ENCODE measurements at regions not wholly inside any gene's neighbourhood (a gene's known extent, or its start where the extent isn't known, plus 50 kb on each side); places are given as distances from the start of the nearest gene placed in this dataset.

DNA sequence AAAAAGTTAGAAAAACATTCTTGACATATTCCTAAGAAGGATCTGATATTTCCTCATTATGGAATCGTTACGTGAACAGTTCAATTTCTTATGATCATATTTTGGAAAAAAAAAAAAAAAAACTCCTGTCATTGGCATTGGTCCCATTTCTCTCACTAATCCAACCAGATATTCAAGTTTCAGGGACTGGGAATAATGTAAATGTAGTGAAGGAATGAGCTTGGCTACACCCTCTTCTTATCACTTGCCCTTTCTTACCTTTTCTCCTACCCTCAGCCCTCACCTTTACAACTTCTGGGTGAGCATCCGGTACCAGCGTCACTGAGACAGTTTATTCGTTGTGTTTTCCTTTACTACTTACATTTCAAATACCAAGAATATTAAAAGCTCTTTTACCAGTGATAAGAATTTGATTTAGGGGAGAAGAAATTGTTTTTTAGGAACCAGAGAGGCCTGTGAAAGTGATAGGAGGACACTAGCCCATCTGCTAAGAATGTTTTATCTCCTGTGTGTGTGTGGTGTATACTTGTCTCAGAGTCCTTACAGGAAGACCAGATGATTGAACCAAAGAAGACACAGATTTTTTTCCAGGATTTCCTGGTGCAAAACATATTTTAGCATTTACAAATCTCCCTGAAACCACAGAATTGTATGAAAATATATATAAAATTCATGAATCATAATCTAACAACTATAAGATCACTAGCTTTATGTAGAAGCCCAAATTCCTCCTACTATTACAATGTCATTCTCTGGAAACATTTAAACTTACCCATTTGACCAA is 946.7 kb downstream of the ZPLD1 start:
- DNase-seq, result no peak

DNA sequence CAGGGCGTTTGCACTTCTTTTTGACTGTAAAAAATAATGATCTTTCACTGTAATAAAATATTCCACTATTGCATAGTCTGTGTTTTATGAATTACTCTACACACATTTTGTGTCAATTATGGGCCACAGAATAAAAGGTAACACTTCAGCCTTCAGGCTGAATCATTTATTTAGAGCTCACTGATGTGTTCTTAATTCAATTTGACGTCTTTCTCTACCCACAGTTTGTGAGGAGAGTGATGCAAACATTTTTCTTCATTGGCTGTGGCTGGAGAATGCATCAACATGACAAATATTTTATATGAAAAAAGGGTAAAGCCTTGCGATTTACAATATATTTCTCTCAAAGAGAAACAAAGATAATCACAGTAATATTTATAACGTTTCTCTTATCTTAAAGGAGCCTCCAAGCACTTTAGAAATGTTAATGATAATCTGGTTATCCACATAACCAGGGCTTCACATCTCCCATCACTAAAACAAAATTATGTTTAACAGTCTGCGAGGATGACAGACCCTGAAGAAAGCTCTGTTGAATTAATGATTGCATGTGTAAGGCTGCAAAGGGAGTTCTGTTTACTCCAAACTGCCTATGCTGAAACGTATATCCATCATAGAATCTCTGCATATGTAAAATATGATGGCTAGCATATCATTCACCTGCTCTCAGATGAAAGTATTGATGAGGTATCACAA is 951.3 kb downstream of the ZPLD1 start:
- DNase-seq, result no peak

DNA sequence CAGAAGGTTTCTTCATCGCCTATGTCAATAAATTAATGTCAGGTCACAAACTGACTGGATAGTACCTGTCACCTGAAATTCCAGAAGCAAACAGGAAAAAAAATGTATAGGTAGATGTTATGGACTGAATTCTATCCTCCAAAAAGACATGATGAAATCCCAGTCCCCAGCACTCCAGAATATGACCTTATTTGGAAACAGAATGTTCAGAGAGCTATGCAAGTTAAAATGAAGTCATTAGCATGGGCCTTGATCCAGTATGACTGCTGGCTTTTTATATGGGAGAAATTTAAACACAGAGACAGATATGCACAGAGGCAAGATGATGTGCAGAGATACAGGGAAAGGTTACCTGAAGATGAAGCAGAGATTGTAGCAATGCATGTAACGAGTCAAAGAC is 953.4 kb downstream of the ZPLD1 start:
- DNase-seq, result no peak

DNA sequence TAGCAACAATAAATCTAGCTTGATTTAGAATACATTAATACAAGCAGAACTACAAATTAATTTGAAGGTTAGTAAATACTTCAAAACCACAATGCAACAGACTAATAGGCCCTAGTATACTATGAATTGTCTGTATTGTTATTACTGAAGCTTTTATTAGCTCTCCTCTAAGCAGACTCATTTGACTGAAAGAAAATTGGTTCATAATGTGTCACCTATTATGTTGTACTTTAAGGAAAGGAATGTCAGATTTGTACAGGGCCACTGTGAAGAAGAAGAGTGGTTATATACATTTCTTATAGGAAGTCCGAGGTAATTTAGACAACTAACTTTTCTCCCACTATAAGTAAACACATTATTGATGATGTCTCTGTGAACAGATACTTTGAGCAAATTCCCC is 954.5 kb downstream of the ZPLD1 start:
- no peak for DNase-seq

DNA sequence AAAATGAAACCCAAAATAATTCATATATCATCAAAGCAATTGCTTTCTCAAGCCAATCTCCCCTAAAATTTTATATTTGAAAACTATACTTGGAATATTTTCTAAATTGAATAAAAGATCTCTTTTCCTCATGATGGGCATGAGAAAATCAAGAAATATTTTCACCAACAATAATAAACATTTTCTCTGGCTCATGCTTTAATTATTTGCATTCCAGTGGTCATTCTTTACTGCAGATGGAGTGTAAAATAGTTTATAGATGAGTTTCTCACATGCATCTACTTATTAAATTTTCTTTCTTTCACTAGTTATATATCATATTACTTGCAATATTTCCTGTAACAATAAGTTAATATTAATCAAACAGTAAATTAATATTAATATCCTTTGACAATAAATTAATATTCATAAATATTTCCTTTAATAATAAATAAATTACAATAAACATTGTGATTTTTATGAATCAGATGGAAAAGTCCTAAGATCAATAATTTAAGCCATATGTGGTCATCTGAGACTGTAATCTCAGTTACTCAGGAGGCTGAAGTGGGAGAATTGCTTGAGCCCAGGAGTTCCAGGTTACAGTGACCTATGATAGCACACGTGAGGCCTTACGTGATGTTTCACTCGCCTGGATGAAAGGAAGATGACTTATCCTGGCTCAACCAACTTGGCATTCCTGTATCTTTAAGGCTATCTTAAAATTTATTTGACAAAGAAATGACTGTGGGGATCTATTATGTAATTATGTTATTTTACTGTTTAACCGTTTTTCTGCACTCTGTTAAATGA is 958.8 kb downstream of the ZPLD1 start:
- no peak for DNase-seq

DNA sequence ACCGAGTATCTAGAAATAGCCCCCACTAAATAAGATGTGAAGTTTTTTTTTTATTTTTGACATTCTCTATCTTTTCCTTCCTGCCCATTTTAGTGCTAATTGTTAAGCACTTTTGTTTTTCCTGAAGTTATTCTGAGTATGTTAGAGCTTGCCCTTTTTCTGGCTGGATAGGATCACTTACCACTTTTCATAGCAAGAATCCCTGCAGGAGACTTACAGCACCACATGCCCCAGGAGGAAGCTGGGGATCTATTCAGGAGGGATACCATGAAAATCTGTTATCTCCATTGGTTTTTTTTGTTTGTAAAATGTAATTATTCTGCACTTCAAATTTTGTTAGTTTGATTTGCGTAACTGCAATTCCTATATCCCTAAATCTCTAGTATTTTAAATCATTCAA is 968.4 kb downstream of the ZPLD1 start:
- no peak for DNase-seq

DNA sequence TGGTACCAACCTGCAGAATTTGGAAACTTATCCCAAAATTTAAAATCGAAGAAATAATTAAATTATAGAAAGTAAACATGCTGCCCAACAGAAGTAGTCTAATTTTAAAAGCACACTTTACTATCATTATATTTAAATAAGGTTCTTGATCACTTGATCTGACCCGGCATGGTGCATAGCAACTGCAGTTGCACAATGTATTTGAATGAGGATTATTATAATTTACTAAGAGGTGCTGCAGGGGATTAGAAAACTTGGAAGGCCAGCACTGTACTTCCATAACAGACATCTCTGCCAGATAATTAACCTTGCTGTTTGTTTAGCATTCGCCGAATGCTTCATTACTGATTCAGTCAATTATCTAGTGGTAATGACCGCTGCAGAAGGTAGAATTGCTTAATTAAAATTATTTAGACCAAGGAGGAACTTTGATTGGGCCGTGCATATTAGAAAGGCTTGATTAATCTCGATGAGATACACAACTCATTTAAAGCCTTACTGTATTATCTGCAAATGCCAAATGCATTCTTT is 971.6 kb downstream of the ZPLD1 start:
- DNase-seq, result no peak

DNA sequence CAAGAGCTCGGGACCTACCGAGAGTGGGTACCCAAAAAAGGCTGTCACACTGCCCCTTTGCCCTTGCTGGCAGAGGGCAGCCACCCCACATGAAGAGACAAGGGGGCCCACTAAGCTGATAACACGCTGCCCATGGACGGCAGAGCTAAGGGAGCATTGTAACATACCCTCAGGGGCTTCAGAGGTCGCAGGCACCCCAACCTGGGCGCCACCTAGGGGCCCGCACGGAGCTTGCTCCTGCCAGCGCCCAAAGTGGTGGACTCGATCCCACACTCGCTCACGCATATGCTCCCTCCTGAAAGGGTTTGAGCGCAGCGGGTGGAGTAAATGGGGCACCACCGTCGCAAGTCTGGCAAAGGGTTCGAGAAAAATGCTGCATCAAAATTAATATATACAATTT is 975.4 kb downstream of the ZPLD1 start:
- no peak for DNase-seq

DNA sequence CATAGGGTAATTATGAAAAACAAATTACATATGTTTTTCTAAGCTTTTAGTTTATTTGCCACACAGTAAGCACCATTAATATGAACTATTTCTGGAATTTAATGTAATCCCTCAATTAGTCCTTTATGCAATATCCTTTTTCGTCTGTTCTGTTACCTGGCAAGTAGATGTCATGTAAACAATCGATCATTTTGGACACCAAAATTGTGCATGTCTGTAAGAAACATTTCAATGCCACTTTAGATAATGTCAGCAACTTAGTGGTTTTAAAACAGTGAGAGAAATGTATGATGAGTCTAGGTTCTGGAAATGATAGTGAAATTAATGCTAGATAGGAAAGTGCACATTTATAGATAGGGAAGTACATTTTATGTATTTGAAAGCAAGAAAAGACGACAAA is 986.6 kb downstream of the ZPLD1 start:
- DNase-seq, result no peak

DNA sequence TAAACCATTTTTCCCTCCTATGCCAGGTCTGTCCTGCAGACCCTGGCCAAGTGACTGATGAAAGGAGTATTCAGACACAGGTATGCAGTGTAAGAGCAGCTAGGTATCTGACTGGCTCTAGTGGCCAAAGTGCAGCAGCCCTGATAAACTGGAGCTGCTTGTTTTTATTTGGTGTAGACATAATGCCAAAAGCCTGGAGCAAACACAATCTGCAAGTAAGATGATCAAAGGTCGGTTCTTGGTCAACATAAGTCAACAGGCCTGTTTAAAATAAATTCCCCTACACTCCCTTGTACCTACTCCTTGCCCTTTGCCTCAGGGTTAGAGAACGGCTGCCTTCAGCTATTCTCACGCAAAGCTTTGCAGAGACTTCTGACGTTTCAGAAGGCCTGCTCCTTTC is 1003.1 kb downstream of the ZPLD1 start:
- no peak for DNase-seq

DNA sequence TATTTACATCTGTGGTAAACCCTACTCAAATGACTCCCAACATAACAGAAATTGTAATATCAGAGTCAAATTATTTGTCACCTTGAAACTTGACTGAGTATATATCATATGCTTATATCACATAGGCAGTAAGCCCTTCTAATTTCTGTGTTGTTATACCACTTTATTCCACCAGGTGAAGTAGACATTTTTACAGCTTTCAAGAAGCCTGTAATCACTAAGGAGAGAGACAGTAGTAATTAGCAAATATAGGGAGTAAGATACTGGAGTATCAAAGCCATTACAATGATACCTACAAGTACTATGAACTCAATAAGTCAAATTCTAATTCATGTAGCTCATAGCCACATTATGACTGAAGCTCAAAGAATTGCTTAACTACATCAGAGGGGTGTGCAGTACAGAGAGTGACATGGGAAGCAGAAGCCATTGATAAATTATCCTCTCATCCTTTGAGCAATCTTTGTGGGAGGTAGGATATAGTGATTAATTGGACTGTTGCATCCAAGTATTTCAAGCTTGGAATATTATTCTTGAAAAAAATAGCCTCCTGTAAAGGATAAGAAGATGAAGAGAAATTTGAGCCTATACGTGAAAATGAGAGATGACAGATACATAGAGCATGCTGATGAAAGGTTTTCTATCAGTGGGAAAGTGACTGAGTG is 1005.9 kb downstream of the ZPLD1 start:
- no peak for DNase-seq

DNA sequence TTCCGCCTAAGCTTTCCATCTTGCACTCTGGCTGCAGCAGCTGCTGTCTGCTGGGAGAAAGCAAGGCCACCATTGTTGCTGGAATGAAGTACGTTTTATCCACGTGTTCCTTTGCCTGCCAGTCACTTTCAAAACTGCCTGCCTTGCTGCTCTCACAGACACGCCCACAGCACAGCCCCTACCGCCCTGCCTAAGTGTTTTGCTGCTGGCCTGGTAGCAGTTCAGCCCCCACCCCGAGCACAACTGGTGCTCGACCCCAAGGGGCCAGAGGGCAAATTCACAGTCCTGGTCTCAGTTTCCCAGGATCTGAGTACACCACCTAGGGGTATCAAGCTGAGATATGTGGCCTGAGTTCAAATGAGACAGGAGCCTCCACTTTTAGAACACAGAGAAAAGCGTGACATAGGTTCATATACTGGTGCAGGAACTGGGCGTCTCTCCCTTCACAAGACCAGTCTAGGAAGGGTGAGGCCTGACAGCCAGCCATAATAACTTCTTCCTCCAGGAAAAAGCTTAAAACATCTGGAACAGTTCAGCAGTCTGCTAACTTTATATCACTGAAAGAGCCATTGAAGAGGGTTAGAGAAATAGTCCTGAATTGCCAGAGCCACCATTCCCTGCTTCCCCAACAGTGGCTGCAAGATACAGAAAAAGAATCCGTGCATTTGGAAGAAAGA is 1012.3 kb downstream of the ZPLD1 start:
- no peak for DNase-seq

DNA sequence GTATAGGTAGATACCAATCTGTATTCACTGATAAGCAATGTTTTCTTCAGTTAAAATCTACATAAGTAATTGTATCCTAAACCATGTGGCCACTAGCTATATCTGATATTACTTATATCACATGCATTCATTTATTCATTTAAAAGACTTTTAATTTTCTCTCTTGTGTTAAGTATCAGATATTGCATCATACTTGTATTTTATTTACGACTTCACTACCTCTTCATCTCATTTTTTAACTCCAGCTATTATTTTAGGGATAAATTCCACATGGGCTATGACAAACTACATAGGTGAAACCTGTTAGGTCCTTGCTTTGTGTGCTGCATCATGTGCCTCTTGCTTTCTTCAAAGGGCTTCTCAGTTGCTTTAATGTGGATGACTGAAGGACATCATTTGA is 1018.3 kb downstream of the ZPLD1 start:
- no peak for DNase-seq

DNA sequence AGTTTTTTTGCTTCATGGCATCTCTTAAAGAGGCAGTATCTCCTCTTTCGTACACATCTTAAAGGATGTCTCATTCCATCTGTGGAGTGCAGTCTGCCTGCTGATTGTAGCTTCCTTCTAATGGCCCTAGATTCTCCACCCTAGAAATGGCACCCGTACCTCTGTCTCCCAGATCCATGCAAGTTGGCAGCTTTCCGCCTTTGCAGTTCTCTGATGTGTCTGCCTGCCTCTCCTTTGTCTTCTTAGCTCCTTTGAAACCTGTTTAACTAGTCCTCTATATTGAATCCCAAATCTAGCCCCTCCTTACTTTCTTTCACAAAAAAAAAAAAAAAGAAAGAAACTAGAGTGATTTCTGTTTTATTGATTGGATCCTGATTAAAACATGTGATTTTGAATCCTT is 1025.0 kb downstream of the ZPLD1 start:
- DNase-seq, result no peak

DNA sequence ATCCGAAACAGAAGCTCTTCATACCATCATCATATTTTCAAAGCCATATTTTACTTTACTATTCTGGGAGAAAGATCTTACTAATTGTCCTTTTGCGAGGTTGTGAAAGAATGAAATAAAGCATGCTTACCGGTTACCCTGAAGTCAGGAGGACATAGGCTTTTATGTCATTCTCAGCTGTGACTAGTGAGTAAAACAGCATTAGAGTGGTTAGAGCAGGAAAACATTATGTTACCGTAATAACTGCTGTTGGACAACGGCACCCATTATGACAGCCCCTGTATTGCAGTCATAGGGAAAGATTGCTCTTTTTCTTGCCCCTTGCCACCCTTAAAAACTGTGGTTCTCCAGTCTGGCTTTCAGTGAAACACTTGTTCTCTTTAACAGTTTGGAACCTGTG is 1035.7 kb downstream of the ZPLD1 start:
- DNase-seq, result no peak

DNA sequence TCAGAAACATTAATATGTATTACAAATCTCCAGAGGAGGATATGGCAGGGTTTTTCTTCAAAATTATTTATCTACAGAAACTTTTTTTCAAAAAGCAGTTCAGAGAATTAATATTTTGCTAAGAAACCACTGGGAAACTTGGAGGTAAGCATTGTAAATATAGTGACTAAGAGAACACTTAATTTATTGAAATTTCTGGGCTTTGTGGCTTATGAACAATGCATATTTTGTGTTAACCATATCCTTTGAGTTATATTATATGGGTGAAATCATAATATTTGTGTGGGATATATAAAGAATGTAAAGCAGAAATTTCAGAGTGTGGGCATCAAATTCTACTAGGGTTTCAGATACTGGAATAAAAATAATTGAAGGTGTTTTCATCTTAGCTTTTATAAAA is 1059.2 kb downstream of the ZPLD1 start:
- DNase-seq, result no peak

DNA sequence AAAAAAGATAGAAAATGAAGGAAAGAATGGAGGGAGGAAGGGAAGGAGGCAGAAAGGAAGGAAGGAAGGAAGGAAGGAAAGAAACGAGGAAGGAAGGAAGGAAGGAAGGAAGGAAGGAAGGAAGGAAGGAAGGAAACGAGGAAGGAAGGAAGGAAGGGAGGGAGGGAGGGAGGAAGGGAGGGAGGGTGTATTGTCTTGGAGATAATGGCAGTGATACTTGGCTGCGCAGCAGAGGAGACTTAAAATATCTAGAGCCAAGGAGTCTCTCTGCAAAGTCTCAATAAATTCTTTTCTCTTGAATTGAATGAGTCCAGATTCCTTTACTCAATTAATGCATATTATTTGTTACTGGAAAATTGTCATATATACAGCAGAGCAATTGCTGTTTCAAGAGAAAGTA is 1059.7 kb downstream of the ZPLD1 start:
- DNase-seq, result no peak

DNA sequence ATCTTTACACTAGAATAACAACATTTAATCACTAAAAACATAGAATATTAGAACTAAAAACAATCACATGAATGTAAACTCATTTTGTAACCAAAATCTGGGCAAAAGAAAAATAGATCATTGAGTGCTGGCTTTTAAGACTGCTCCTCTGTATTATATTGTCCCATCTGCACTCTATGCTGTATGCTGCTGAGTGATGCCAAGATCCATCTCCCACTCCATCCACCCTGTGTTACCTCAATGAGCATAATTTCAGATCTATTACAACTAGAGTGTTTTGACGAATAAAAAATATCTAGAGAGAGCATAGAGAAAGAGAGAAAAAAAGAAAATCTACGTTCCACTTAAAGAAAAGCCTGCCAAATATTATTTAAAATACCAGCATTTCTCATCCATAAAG is 1060.4 kb downstream of the ZPLD1 start:
- DNase-seq, result no peak

DNA sequence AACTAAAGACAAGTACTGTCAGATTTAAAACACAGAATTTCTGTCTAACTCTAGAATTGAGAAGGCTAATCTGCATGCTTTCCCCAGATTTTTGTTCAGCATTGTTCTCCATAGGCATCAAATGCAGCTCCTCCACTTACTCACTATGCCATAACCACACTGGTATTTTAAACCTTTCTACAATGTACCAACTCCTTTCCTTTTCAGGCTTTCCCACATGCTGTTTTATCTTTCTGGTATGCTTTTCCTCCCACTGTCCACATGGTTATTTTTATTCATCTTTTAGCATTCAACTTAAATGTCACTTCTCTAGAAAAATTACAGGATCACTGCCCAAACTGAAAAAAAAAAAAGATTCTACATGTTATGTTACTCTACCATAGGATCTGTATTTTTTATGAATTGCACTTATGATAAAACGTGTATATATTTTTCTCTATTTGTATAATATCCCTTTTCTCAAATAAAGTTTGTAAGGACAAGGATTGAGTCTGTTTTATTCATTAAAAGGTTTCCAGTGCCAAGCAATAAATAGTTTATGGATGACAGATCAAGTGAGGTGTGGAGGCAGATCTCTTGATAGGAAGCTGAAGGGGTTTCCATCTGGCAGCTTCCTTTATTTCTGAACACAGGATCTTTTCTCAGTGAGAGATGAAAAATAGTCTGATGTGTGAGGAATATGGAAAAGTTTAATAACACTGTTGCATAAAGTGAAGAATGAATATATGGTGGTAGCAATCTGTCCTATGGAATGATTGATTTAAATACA is 1064.5 kb downstream of the ZPLD1 start:
- DNase-seq, result no peak

DNA sequence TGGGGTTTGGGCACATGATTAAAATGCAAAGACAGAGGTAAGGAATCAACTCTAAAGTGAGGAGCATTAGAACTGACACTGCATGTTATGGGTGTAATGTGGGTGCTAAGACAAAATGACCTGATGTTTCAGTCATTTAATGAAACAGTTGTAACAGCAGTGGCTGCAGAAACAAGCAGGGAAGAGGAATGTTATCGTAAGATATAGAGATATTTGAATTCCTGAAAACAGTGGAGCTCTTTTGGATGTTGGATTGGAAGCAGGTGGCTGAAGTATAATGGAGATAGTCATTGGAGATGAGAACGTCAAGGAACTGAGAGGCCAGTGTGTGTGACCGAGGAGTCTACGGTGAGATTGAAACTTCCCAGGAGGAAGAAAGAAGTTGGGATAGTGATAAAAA is 1065.2 kb downstream of the ZPLD1 start:
- no peak for DNase-seq

DNA sequence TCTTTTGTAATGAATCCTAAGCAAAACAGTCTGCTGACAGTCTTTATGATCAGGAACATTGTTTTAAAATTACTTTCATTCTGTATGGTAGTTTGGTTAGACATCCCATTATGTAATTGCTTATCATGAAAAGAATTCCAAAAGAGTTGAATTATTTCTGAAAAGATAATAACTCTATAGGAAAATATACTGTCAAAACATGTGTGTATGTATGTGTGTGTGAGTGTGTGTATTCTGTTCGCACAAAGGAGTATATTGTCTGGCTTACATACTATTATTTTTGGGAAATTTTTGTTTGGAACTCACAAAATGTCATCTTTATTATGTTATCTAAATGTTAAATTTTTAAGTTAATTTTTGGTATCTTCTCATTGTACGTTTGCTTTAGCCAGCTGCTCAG is 1075.9 kb downstream of the ZPLD1 start:
- DNase-seq, result no peak

DNA sequence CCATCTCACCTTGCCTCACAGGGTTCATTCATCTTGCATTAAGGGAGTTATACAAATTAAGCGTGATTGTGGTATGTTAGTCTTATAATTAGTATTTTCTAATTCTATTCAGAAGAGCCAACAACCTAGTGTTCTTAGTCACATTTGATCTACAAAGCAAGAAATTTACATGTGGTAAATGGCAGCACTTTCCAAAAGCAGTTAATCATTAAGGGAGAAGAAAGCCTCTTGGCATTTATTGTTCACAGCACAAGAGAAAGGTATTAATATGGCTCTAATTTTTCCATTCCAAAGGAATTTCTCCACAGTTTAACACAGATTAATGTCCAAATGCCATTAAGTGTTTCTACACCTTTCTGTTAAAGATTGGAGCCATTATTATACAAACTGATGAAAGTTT is 1077.1 kb downstream of the ZPLD1 start:
- DNase-seq, result no peak

All from activated naive CD4-positive, alpha-beta T cell treated with Interleukin-2 at 50 U/mL for 16 hours (primary cell).